DMS153 treated with DMSO at 0.1 percent for 48 hours (cell line): ENCODE measurements at regions not wholly inside any gene's neighbourhood (a gene's known extent, or its start where the extent isn't known, plus 50 kb on each side); places are given as distances from the start of the nearest gene placed in this dataset.

Experiments used
- DNase-seq: peaks from one replicate; lab custom pipeline; 2025; ENCODE audit not compliant: unreplicated experiment; lab: John Stamatoyannopoulos, UW

- no peak for DNase-seq
These were observed 975.2 kb upstream of the GHITM start for GRCh38 chr10:83164156-83164555.

GRCh38 chr10:83165265-83165664 lies 974.0 kb upstream of the GHITM start:
- no peak for DNase-seq

- DNase-seq = no peak
These were observed 973.0 kb upstream of the GHITM start for GRCh38 chr10:83166344-83166743.

- no peak for DNase-seq
These were observed 972.2 kb upstream of the GHITM start for GRCh38 chr10:83167081-83167480.

- DNase-seq = no peak
These were observed 962.4 kb upstream of the GHITM start for GRCh38 chr10:83176901-83177300.

- no peak for DNase-seq
These were observed 960.8 kb upstream of the GHITM start for GRCh38 chr10:83178526-83178925.

- no peak for DNase-seq
These were observed 959.9 kb upstream of the GHITM start for GRCh38 chr10:83179371-83179770.

GRCh38 chr10:83182076-83182475 lies 957.2 kb upstream of the GHITM start:
- no peak for DNase-seq

- DNase-seq = no peak
These were observed 954.7 kb upstream of the GHITM start for GRCh38 chr10:83184641-83185040.

- no peak for DNase-seq
These were observed 948.7 kb upstream of the GHITM start for GRCh38 chr10:83190614-83191013.

- no peak for DNase-seq
These were observed 946.3 kb upstream of the GHITM start for GRCh38 chr10:83193026-83193425.

GRCh38 chr10:83195021-83195420 lies 944.3 kb upstream of the GHITM start:
- DNase-seq = no peak

GRCh38 chr10:83199374-83199773 lies 939.9 kb upstream of the GHITM start:
- DNase-seq = no peak

- no peak for DNase-seq
These were observed 933.4 kb upstream of the GHITM start for GRCh38 chr10:83205861-83206260.

GRCh38 chr10:83212632-83213334 lies 926.5 kb upstream of the GHITM start:
- no peak for DNase-seq

- no peak for DNase-seq
These were observed 925.2 kb upstream of the GHITM start for GRCh38 chr10:83214136-83214535.

GRCh38 chr10:83218205-83218604 lies 921.1 kb upstream of the GHITM start:
- DNase-seq = no peak

GRCh38 chr10:83222300-83222699 lies 917.0 kb upstream of the GHITM start:
- no peak for DNase-seq

- DNase-seq = no peak
These were observed 916.2 kb upstream of the GHITM start for GRCh38 chr10:83222832-83223742.

- DNase-seq = no peak
These were observed 913.5 kb upstream of the GHITM start for GRCh38 chr10:83225781-83226180.

- no peak for DNase-seq
These were observed 909.3 kb upstream of the GHITM start for GRCh38 chr10:83229991-83230390.

- DNase-seq = no peak
These were observed 905.6 kb upstream of the GHITM start for GRCh38 chr10:83233691-83234090.
